Uterus (tissue), 3 donors: ENCODE measurements at regions not wholly inside any gene's neighbourhood (a gene's known extent, or its start where the extent isn't known, plus 50 kb on each side); places are given as distances from the start of the nearest gene placed in this dataset.

ENCODE experiments used
- DNase-seq, 2 donors: peaks; one replicate each; pipeline ENCODE4 v3.0.0-alpha.2; 2019 to 2020
- H3K27ac ChIP-seq, 2 donors: fragments of 200-600 bp; sonication (generic); 1 replicate in 1 of 2; 2 replicates in 1 of 2; pipeline ENCODE4 v1.5.1; 2016 to 2018
- H3K27me3 ChIP-seq, 2 donors: fragments of 200-600 bp; sonication (generic); one replicate each; pipeline ENCODE4 v1.5.1; 2018 to 2019; ENCODE audit warnings: control low read depth in 1 of 2
- H3K36me3 ChIP-seq, 2 donors: fragments of 200-600 bp; sonication (generic); one replicate each; pipeline ENCODE4 v1.5.1; 2019; ENCODE audit warnings: control low read depth in 1 of 2
- H3K4me1 ChIP-seq, 2 donors: fragments of 200-600 bp; sonication (generic); one replicate each; pipeline ENCODE4 v1.5.1; 2018 to 2019; ENCODE audit warnings: control low read depth in 1 of 2
- H3K4me3 ChIP-seq, 2 donors: fragments of 200-600 bp; sonication (generic); 1 replicate in 1 of 2; 2 replicates in 1 of 2; pipeline ENCODE4 v1.5.1; 2018 to 2019; ENCODE audit warnings: mild to moderate bottlenecking in 1 of 2
- H3K9me3 ChIP-seq, 2 donors: fragments of 200-600 bp; sonication (generic); one replicate each; pipeline ENCODE4 v1.5.1; 2019; ENCODE audit warnings: control low read depth in 1 of 2
- POLR2A ChIP-seq, 2 donors: fragments of 450-650 bp; IDR thresholded peaks; one replicate each; pipeline ENCODE4 v1.6.1; 2016; ENCODE audit warnings: antibody characterized with exemption in 2 of 2, mild to moderate bottlenecking in 1 of 2, moderate library complexity in 1 of 2
- intact Hi-C: fragments of 100-400 bp; cut with DNase I; formaldehyde crosslinking; loops from one replicate; pipeline ENCODE4 v1.15.1; 2023; ENCODE audit warnings: low total_unique reads
- TF ChIP-seq, protein P1 (sequence below), 4 experiments: fragments of 200-600 bp in 2 of 4; fragments of 450-650 bp in 2 of 4; sonication (generic) in 2 of 4; IDR thresholded peaks; one replicate each; pipeline ENCODE4 v1.5.1; 2016 to 2019; ENCODE audit warnings: antibody characterized with exemption in 4 of 4, mild to moderate bottlenecking in 2 of 4, moderate library complexity in 1 of 4
- donor health status: DM: yes; HTN: yes; CAD: no.

DNA sequence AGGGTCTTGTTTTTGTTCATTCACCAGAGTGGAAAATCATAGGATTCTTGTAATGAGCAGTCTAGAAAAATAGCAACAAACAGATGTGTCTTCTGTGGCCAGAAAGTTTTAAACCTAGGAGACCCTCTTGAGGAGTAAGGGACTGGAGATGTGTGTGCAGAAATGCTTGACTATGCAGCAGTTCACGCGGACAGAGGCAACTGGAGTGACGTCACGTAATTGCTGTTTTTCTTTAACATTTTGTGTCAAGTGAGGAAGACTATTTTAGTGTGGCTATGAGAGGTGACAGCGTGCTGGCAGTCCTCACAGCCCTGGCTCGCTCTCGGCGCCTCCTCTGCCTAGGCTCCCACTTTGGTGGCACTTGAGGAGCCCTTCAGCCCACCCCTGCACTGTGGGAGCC lies 163.1 kb upstream of the PTCH1 start:
- H3K4me3 ChIP-seq = no peak overlapping the region
- no peaks in the 10 kb centered on the region for H3K27me3 ChIP-seq
- no peaks in the 10 kb centered on the region for H3K9me3 ChIP-seq
- TF ChIP-seq, protein P1, sequence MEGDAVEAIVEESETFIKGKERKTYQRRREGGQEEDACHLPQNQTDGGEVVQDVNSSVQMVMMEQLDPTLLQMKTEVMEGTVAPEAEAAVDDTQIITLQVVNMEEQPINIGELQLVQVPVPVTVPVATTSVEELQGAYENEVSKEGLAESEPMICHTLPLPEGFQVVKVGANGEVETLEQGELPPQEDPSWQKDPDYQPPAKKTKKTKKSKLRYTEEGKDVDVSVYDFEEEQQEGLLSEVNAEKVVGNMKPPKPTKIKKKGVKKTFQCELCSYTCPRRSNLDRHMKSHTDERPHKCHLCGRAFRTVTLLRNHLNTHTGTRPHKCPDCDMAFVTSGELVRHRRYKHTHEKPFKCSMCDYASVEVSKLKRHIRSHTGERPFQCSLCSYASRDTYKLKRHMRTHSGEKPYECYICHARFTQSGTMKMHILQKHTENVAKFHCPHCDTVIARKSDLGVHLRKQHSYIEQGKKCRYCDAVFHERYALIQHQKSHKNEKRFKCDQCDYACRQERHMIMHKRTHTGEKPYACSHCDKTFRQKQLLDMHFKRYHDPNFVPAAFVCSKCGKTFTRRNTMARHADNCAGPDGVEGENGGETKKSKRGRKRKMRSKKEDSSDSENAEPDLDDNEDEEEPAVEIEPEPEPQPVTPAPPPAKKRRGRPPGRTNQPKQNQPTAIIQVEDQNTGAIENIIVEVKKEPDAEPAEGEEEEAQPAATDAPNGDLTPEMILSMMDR (IDR thresholded peaks at IDR 0.05) = no peak
- TF ChIP-seq POLR2A (IDR thresholded peaks at IDR 0.05) = no peak
- H3K4me1 ChIP-seq = no peaks in the 10 kb centered on the region
- no peak for DNase-seq
- H3K36me3 ChIP-seq = no peaks in the 10 kb centered on the region
- no peak overlapping the region for H3K27ac ChIP-seq
- intact Hi-C loops = no loop called here

DNA sequence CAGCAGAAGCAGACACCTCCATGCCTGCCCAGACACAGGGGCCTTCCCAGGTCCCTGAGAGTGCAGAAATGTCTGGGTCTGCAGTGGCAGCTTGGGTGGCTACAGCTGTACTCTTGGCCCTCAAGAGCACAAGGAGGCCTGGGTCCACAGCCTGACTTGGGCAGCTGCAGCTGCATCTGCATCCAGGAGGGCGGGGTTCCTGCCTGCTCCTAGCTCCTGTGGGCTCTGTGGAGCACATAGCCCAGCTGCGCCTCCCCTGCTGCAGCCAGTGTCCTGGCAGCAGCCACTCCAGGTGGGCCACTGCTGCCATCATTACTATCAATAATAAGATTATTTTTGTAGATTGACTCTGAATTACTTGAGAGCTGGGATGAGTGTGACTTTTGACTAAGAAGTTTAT lies 162.0 kb upstream of the PTCH1 start:
- no peaks in the 10 kb centered on the region for H3K36me3 ChIP-seq
- no peak overlapping the region for H3K27ac ChIP-seq
- TF ChIP-seq POLR2A (IDR thresholded peaks at IDR 0.05) = no peak
- TF ChIP-seq, protein P1 (IDR thresholded peaks at IDR 0.05) = no peak
- H3K4me3 ChIP-seq = no peak overlapping the region
- intact Hi-C loops = no loop called here
- no peaks in the 10 kb centered on the region for H3K4me1 ChIP-seq
- no peaks in the 10 kb centered on the region for H3K9me3 ChIP-seq
- H3K27me3 ChIP-seq = no peaks in the 10 kb centered on the region
- DNase-seq = no peak

DNA sequence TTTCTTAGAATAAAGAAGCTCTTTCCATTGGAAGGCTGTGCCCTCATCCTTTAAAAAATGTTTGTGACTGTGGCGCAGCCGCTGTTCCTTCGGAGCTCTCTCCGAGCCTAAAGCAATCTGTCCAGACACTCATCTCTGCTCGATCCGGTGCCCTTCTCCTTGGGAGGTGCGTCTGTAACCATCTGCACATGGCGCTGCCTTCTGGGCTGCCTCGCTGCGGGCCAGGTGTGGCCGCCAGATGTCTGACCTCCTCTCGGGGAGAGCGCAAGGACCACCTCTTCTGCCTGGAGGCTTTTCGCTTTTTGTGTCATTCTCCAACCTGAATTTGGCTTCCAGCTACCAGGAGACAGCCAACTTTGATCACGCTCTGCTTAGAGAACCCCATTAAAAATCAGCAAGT lies 153.4 kb upstream of the PTCH1 start:
- H3K27me3 ChIP-seq = no peaks in the 10 kb centered on the region
- DNase-seq = no peak
- no peak for TF ChIP-seq POLR2A (IDR thresholded peaks at IDR 0.05)
- TF ChIP-seq, protein P1 (IDR thresholded peaks at IDR 0.05) = no peak
- H3K9me3 ChIP-seq = no peaks in the 10 kb centered on the region
- no peak overlapping the region for H3K4me3 ChIP-seq
- H3K36me3 ChIP-seq = no peaks in the 10 kb centered on the region
- H3K4me1 ChIP-seq = no peaks in the 10 kb centered on the region
- no peak overlapping the region for H3K27ac ChIP-seq
- intact Hi-C loops = no loop called here

DNA sequence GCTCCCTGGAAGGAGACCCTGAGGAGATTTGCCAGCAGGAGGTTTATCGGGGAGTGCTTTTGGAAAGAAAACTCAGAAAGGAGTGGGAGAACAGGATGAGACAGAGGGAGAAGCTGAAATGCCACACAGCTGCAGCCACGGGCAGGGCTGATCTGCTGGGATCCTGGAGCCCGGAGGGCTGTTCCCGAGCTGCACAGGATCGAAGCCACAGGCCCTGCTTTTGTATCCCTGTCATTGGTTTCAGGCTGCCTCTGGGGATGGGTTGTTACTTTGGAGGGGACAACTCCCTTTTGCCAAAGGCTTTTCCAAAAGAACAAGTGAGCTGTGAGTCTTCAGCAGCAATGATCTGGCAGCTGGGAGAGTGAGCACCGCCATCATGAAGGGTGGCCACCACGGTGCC lies 152.5 kb upstream of the PTCH1 start:
- H3K9me3 ChIP-seq = no peaks in the 10 kb centered on the region
- no peak overlapping the region for H3K27ac ChIP-seq
- no peak overlapping the region for H3K4me3 ChIP-seq
- no peaks in the 10 kb centered on the region for H3K36me3 ChIP-seq
- TF ChIP-seq, protein P1 (IDR thresholded peaks at IDR 0.05) = no peak
- no peak for TF ChIP-seq POLR2A (IDR thresholded peaks at IDR 0.05)
- no peaks in the 10 kb centered on the region for H3K27me3 ChIP-seq
- no peaks in the 10 kb centered on the region for H3K4me1 ChIP-seq
- intact Hi-C loops = no loop called here
- DNase-seq = no peak

DNA sequence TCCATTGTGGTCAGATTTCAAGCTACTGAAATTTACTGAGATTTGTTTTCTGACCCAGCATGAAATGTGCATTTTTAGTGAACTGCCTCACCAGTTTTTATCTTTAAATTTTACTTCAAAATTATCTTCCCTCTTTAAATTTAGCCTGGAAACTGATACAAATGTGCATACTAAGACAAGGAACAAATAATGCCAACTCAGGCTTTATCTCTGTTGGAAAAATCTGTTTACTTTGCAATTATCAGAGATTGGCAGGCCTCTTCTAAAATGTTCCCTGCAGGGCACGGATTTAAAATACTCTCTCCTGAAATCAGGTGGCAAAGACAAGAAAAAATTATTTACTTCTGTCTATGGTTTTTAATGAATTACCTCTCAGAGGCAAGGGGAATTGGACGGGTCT lies 151.0 kb upstream of the PTCH1 start:
- H3K4me1 ChIP-seq = no peaks in the 10 kb centered on the region

More for the DNA sequence above, 151.0 kb upstream of the PTCH1 start:
- intact Hi-C loops = no loop called here
- H3K9me3 ChIP-seq = no peaks in the 10 kb centered on the region
- no peak overlapping the region for H3K27ac ChIP-seq
- H3K27me3 ChIP-seq = no peaks in the 10 kb centered on the region
- no peaks in the 10 kb centered on the region for H3K36me3 ChIP-seq
- H3K4me3 ChIP-seq = no peak overlapping the region
- DNase-seq = no peak
- TF ChIP-seq, protein P1 (IDR thresholded peaks at IDR 0.05) = no peak
